ENCODE measurements at regions not wholly inside any gene's neighbourhood (a gene's known extent, or its start where the extent isn't known, plus 50 kb on each side); places are given as distances from the start of the nearest gene placed in this dataset.
"Not testable (repeated sequence)": the region's sequence is repeated elsewhere in the genome, so short reads cannot be mapped to it uniquely, and the experiment has no call there.

DNA sequence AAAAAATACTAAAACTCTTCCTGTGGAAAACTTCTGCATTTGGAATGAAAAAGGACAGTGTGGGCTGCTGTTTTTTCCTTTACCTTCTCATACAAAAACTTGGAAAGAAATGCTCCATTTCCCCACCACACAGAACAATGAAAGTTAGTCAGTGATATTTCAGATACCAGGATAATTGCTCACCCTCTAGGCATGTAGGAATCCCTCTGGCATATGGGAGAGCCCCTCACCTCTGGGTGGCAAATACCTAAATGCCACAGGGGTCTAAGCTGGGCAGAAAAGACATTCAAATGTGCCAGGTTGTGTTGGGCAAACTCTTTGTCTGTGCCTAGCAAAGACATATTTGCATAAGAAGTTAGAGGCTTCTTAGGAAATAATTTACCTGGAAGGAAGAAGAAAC is 560.3 kb upstream of the NR2F2 start:
- H3K4me3 ChIP-seq (ENCODE audit: low read length), result no peak overlapping the region
- DNase-seq (ENCODE audit: low read depth), result peak; percentile 4
- TF ChIP-seq, protein P1, sequence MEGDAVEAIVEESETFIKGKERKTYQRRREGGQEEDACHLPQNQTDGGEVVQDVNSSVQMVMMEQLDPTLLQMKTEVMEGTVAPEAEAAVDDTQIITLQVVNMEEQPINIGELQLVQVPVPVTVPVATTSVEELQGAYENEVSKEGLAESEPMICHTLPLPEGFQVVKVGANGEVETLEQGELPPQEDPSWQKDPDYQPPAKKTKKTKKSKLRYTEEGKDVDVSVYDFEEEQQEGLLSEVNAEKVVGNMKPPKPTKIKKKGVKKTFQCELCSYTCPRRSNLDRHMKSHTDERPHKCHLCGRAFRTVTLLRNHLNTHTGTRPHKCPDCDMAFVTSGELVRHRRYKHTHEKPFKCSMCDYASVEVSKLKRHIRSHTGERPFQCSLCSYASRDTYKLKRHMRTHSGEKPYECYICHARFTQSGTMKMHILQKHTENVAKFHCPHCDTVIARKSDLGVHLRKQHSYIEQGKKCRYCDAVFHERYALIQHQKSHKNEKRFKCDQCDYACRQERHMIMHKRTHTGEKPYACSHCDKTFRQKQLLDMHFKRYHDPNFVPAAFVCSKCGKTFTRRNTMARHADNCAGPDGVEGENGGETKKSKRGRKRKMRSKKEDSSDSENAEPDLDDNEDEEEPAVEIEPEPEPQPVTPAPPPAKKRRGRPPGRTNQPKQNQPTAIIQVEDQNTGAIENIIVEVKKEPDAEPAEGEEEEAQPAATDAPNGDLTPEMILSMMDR (conservative IDR thresholded peaks at IDR 0.05; ENCODE audit: low read length), result no peak

DNA sequence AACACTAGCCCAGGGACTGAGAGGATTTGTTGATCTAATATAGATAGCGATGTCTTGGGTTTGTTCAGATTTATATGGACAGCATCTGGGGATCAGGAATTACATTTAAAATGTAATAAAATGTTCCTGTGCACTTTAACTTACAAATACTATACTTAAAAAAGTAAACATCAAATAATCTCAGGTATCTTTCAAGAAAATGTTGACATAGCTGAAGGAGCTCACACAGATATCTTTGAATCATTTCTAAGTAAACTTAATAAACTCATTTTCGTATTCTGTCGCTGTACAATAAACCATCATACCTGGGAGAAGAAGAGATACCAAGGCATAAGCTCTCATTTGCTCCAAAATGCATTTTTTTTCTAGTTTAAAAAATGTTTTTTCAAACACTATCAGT is 557.5 kb upstream of the NR2F2 start:
- no peak for DNase-seq (ENCODE audit: low read depth)
- H3K4me3 ChIP-seq (ENCODE audit: low read length), result no peak overlapping the region
- TF ChIP-seq, protein P1 (conservative IDR thresholded peaks at IDR 0.05; ENCODE audit: low read length), result no peak

DNA sequence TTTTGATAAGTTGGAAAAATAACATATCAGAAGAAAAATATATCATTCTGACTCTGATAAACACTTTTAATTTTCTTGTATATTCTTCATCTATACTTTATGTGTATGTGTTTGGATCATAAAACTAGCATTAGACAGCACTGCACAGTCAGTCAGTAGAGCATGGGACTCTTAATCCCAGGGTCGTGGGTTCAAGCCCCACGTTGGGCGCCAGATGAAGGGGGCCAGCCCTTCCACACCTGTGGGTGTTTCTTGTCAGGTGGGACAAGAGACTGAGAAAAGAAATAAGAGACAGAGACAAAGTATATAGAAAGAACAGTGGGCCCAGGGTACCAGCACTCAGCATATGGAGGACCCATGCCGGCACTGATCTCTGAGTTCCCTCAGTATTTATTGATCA is 546.0 kb upstream of the NR2F2 start:
- no peak for DNase-seq (ENCODE audit: low read depth)
- no peak overlapping the region for H3K4me3 ChIP-seq (ENCODE audit: low read length)
- TF ChIP-seq, protein P1 (conservative IDR thresholded peaks at IDR 0.05; ENCODE audit: low read length), result no peak

DNA sequence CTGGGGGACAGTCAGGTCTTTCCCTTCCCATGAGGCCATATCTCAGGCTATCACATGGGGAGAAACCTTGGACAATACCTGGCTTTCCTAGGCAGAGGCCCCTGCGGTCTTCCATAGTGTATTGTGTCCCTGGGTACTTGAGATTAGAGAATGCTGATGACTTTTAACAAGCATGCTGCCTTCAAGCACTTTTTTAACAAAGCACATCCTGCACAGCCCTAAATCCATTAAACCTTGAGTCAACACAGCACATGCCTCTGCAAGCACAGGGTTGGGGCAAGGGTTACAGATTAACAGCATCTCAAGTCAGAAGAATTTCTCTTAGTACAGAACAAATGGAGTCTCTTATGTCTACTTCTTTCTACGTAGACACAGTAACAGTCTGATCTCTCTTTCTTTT is 545.2 kb upstream of the NR2F2 start:
- not testable (repeated sequence) for H3K4me3 ChIP-seq (ENCODE audit: low read length); DNase-seq (ENCODE audit: low read depth)

DNA sequence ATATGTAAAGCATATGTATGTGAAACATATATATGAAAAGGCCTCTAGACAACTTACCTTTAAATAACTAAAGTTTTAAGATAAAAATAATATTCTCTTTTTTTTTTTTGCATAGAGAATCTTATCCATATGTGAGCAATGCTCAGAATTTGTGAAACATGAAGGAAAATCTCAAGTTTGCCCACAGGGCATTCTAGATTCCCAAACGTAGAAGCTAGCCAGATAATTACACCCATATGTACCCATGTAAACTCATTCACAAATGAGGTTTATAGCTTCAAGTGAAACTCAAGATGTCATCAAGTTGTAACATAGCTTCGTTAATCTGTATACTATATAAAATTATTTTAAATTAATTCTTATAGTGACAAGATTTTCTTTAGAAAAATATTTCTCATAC is 537.3 kb upstream of the NR2F2 start:
- TF ChIP-seq, protein P1 (conservative IDR thresholded peaks at IDR 0.05; ENCODE audit: low read length), result no peak
- H3K4me3 ChIP-seq (ENCODE audit: low read length), result no peak overlapping the region
- peak; percentile 3 for DNase-seq (ENCODE audit: low read depth)

DNA sequence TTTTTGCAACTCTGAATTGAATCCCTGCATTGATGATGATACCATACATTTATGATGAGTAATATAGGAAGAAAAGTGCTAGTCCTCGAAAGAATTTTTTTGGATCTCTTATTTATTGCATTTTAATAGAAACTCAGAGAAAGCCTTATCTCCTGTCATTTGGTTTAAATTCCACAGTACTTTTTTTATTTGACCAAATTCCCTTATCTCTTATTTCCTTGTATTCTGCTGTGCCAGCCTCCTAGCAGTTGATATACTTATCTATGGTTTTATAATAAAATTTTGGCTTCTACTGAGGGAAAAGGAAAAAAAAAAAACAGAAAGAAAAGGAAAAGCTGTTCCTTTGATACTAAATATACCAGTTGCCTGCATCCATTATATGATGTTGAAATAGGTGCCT is 535.1 kb upstream of the NR2F2 start:
- no peak for DNase-seq (ENCODE audit: low read depth)
- TF ChIP-seq, protein P1 (conservative IDR thresholded peaks at IDR 0.05; ENCODE audit: low read length), result no peak
- H3K4me3 ChIP-seq (ENCODE audit: low read length), result no peak overlapping the region

DNA sequence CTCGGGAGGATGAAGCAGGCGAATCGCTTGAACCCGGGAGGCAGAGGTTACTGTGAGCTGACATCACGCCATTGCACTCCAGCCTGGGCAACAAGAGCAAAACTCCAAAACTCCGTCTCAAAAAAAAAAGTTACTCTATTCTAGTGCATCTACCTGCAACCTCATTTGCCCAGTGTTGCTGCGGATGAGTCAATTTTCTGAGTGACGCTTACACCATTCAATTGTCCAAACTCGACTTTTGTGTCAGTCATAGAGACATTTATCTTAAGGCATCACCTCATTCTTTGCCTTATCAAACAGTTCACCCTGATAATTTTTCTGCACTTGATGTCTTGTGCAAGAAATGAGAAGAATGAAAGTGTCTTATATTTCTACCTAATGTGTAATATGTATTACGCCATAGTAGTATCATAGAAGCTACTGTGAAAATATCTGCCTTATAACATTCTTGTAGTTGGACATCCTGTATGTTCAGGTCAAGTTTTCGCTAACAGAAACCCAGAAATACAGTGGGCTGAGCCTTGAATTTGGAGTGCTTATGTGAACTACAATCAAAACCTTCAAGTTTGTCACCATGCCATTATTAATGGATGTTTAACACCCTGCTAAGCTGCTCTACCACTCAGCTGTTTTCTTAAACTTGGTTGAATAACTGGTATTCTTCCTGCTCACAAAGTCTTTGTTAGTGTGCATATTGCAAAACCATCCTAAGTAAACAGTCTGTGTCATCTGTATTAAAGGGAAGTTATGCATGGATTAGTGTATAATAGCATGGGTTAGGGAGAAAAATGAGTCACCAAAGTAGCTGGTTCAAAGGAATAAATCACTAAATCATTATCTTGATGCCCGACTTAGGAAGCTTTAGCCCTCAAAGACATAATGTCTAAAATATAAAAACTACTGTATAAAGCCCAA is 531.0 kb upstream of the NR2F2 start:
- DNase-seq (ENCODE audit: low read depth), result peak; percentile 40
- H3K4me3 ChIP-seq (ENCODE audit: low read length), result no peak overlapping the region
- TF ChIP-seq, protein P1 (conservative IDR thresholded peaks at IDR 0.05; ENCODE audit: low read length), result no peak

All from AG10803 (cell line).